ENCODE measurements at regions not wholly inside any gene's neighbourhood (a gene's known extent, or its start where the extent isn't known, plus 50 kb on each side); places are given as distances from the start of the nearest gene placed in this dataset.

DNA sequence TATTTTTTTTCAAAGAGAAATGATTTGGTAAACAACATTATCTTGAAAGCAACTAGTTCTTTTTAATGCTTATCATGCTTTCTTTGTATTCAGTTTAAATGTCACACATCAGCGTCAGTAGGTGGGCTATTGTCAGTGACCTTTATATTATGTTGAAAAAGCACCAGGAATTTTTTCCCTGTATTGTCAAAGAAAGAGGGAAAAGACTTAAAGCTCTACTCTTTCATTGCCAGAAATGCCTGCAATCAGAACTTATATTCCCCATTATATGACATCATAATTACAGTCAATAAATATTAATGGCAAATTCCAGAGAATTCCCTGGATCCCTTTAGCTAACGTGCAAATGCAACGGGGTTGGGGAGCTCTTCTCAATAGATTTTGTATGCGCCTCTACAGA lies 353.9 kb downstream of the CDH2 start:
- TF ChIP-seq JUND (IDR thresholded peaks at IDR 0.05; ENCODE audit: low read depth) = no peak
- in situ Hi-C loops (cut with HindIII; ENCODE audit: low pct_unique_long_range_greater_than_20kb, low sequenced_read_pairs) = no loop called here
- no peak for DNase-seq (ENCODE audit: low read depth in 1 of 2, low spot score in 1 of 2)

DNA sequence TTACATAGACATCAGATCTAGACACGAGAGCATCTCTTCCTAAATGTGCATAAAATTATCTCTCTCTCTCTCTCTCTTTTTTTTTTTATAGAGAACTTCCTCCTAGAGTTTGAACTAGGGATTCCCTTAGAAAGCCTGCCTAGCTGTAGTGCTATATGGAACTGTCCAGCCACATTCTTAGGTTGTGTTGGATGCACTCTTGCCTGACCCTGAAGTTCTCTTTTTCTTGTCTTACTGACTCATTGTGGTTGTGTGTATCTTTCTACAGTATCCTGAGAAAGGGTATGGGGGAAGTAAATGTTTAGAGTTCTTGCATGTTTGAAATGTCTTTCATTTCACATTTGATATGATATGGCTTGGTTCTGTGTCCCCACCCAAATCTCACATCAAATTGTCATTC lies 368.2 kb downstream of the CDH2 start:
- no peak for DNase-seq (ENCODE audit: low read depth in 1 of 2, low spot score in 1 of 2)

DNA sequence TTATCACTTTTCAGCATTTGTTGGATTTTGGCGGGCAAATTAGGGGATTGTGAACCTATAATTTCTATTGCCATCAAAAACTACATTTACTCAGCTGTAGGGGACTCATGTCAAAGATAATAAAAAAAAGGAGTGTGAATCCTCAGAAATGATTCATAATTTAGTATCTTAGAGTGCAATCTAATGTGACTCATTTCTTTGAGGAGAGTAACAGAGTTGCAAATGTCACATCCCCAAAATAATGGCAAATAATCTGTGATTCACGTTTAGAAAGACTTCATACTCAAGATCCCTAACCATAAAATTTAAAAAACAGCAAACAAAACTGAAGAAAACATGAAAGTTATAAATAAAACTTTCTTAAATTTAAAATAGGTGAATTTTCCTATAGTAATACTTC lies 373.0 kb downstream of the CDH2 start:
- no peak for DNase-seq (ENCODE audit: low read depth in 1 of 2, low spot score in 1 of 2)
- TF ChIP-seq JUND (IDR thresholded peaks at IDR 0.05; ENCODE audit: low read depth) = no peak
- in situ Hi-C loops (cut with HindIII; ENCODE audit: low pct_unique_long_range_greater_than_20kb, low sequenced_read_pairs) = no loop called here

More for the DNA sequence above, 368.2 kb downstream of the CDH2 start:
- TF ChIP-seq JUND (IDR thresholded peaks at IDR 0.05; ENCODE audit: low read depth) = no peak
- in situ Hi-C loops (cut with HindIII; ENCODE audit: low pct_unique_long_range_greater_than_20kb, low sequenced_read_pairs) = no loop called here

DNA sequence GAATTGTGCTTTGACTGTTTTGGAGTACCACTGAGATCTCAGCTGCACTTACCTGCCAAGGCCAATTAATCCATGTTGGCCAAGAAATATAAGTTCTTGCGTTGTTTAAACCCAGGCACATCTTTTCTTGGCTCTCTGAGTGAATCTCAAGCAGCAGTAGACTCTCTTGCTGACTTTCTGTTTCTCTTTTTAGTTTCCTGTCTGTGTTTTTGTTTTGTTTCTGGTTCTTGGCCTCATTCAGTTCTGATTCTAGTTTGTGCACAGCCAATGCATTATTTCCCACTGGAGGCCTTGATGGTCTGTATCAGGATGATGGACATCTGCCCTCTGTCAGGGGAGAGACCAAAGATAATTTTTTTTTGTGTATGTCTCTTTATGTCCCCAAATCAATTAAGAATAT lies 379.4 kb downstream of the CDH2 start:
- DNase-seq (ENCODE audit: low read depth in 1 of 2, low spot score in 1 of 2) = no peak
- in situ Hi-C loops (cut with HindIII; ENCODE audit: low pct_unique_long_range_greater_than_20kb, low sequenced_read_pairs) = no loop called here
- TF ChIP-seq JUND (IDR thresholded peaks at IDR 0.05; ENCODE audit: low read depth) = no peak

DNA sequence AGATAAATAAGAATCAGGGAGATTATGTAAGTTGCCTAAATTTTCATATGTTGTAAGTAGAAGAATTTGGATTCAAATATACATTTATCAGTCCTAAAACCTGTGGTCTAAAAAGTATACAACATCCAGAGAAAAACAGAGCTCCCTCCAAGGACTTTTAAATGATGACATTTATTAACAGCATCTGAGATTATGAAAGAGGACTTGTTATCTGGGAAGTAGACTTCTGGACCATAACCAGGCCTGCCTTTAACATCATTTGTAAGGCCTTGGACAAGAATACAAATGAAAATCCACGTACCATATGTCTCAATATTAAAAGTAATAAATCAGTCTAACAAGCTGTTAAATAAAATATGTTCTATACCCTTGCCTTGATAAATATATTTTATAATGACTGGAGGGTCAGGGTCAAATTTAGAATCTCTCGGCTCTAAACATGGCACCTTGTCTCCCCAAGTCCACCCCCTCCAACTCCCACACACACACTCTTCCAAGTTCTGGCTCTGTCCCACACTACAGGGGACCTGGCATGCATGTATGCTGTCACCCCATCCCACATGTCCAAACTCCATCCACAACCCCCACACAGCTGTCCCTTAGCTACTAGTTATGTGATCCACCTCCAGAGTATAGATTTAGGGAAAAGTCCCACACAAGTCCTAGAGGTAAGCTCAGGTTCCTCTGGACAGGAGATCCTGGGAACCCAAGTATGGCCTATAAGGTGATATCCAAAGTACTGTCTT lies 382.6 kb downstream of the CDH2 start:
- no peak for DNase-seq (ENCODE audit: low read depth in 1 of 2, low spot score in 1 of 2)
- in situ Hi-C loops (cut with HindIII; ENCODE audit: low pct_unique_long_range_greater_than_20kb, low sequenced_read_pairs) = no loop called here
- no peak for TF ChIP-seq JUND (IDR thresholded peaks at IDR 0.05; ENCODE audit: low read depth)

DNA sequence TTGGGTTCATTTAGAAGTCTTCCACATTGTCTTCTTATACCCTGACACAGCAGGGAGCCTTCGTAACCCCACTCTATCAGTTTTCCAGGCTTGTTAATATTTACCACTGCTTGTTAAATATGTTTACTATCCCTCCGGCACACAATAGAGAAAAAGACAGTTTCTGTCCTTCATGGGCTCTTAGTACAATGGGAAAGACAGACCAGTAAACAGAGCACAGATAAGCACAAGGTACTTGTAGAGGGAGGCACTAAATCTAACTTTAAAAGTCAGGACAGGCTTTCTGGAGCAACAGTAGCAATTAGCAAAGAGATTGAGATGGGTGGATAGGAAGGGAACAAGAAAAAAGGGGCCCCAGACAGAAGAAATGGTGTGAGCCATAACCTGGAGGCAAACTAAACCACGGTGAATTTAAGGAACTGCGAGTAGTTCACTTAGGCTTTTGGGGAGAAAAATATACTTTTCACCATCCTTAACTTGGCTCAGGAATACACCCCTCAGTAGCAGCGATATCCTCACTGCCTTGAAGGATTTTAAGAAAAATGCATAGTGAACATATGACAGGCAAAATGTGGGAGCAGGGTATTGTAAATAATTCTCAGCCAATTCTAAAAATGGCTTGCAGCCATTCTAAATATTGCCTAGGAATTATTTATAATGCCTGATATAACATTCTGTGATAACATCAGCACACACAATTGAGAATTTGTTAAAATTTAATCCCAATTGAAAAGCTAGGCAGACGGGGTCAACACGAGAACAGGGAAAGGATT lies 383.7 kb downstream of the CDH2 start:
- no peak for TF ChIP-seq JUND (IDR thresholded peaks at IDR 0.05; ENCODE audit: low read depth)
- no peak for DNase-seq (ENCODE audit: low read depth in 1 of 2, low spot score in 1 of 2)
- in situ Hi-C loops (cut with HindIII; ENCODE audit: low pct_unique_long_range_greater_than_20kb, low sequenced_read_pairs) = no loop called here

DNA sequence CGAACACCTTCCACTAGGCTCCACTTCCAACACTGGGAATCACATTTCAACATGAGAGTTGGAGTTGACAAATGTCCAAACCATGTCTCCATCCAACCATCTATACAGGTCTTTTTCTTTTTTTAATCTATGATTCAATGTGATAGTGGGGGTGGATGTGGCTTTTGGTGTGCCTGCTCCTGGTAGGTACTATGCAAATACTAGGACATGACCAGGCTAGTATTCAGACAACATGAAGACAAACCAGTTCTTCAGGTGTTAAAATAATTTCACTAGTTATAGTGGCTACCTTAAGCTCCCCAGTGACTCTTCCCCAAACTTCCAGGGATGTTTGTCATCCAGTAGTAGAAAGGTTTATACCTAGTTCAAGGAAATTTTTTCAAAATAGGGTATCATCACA lies 387.5 kb downstream of the CDH2 start:
- in situ Hi-C loops (cut with HindIII; ENCODE audit: low pct_unique_long_range_greater_than_20kb, low sequenced_read_pairs) = no loop called here
- peak in 1 of 2 experiments; percentile 51 for DNase-seq (ENCODE audit: low read depth in 1 of 2, low spot score in 1 of 2)
- TF ChIP-seq JUND (IDR thresholded peaks at IDR 0.05; ENCODE audit: low read depth) = no peak

DNA sequence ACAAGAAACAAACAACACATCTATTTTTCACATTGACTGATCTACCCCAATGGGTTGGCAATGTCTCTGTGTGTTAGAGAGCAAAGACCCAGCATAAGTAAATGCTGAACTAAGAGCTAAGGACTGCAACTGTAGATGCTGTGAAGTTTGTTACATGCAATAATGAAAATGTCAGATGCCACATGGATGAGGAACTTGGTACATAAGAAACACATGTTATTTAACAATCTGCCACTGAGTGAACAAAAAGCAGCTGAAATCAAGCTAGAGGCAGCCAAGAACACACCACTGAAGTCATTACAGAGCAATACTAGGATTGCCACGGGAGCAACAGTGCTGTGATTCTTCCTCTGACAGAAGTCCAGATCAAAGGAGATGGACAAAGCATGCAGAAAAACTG lies 389.4 kb downstream of the CDH2 start:
- no peak for DNase-seq (ENCODE audit: low read depth in 1 of 2, low spot score in 1 of 2)
- TF ChIP-seq JUND (IDR thresholded peaks at IDR 0.05; ENCODE audit: low read depth) = no peak
- in situ Hi-C loops (cut with HindIII; ENCODE audit: low pct_unique_long_range_greater_than_20kb, low sequenced_read_pairs) = no loop called here

DNA sequence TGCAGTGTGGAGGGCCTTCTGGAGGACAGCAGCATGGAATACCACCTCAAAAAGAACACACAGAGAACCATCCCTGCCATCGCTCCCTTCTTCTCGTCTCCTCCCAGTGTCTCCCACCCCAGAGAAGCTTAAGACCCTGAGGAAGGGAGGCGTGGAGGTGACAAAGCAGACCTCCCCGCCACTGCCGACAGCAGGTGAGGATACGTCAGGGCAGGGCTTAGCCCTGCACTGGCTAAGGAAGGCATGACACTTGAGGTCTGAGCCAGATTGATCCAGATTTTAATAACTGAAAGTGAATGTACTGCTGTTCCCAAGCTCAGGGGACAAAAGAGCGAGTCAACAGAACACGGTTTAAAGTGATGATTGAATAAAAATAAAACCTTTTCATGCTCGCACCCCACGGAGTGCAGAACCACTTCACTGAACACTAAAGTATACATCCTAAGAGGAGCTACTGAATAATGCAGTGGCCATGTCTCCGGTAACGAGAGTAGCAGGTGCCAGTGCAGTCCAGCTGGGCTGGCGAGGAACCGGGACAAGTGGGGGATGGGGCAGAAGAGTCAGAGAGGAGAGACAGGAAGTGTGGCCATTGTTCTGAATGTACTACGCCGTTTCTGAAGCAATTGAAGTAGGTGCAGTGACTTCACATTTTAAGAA lies 391.0 kb downstream of the CDH2 start:
- TF ChIP-seq JUND (IDR thresholded peaks at IDR 0.05; ENCODE audit: low read depth) = no peak
- in situ Hi-C loops (cut with HindIII; ENCODE audit: low pct_unique_long_range_greater_than_20kb, low sequenced_read_pairs) = no loop called here
- DNase-seq (ENCODE audit: low read depth in 1 of 2, low spot score in 1 of 2) = no peak

DNA sequence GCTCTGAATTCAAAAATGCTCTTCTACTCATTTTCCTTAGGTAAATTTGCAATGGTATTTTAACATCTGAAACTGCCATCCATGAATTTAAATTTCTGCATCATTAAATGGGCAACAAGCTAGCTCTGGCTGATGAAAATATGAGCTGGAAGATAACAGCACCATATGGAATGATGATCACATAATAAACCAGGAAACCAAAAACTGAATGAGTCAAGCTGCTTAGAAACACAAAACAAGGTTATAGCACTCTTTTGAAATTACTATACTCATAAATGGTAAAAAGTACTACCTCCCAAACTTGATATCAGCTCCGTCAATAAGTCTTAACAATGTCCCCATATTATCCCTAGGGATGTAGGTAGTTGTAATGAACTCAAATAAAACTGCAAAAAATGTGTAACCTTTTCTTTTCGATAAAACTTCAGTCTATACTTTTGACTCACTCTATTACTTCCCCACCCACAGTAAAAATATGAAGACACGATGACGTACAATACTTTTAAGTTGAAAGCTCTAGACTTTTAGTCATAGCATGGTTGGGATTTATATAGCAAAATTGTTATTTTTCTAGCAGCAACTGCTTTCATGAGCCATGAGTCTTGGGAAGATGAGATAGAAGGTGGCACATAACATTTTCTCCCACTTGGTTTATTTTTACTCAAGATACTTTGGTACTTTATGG lies 396.7 kb downstream of the CDH2 start:
- in situ Hi-C loops (cut with HindIII; ENCODE audit: low pct_unique_long_range_greater_than_20kb, low sequenced_read_pairs) = no loop called here
- TF ChIP-seq JUND (IDR thresholded peaks at IDR 0.05; ENCODE audit: low read depth) = no peak
- no peak for DNase-seq (ENCODE audit: low read depth in 1 of 2, low spot score in 1 of 2)

DNA sequence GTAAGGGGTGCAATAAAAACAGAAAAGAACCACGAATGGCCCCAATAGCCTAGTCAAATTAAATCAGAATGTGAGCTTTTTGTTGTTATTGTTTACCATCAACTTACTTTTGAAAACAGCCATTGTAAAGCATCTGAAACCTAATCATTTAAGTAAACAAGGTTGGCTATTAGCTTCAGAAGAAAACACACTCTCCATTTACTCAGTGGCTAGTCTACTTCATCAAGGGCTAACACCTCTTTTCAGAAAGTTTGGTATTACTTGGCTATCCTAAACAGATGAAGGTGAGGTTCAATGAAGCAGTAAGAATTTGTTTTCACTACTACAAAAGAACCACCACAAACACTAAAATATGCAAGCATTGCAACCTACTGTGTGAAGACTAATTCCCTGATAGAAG lies 398.0 kb downstream of the CDH2 start:
- no peak for DNase-seq (ENCODE audit: low read depth in 1 of 2, low spot score in 1 of 2)
- TF ChIP-seq JUND (IDR thresholded peaks at IDR 0.05; ENCODE audit: low read depth) = no peak
- in situ Hi-C loops (cut with HindIII; ENCODE audit: low pct_unique_long_range_greater_than_20kb, low sequenced_read_pairs) = no loop called here

DNA sequence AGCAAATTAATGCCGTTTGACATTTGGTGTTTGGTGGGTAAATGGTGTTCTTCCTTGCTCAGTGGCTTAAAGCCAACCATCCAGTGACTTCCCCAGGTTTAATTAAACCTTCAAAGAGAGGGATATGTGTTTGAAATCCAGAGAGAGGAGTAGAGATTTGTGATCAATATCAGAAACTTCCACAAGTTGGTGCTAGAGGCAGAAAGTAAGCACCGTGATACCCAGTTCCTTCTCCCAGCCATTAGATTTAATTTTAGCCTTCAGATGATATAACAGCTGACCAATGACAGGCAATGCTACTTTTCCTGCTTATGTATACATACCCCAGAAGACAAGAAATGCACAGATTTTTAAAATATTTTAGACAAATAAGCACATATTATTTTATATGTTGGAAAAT lies 398.5 kb downstream of the CDH2 start:
- no peak for DNase-seq (ENCODE audit: low read depth in 1 of 2, low spot score in 1 of 2)
- TF ChIP-seq JUND (IDR thresholded peaks at IDR 0.05; ENCODE audit: low read depth) = no peak
- in situ Hi-C loops (cut with HindIII; ENCODE audit: low pct_unique_long_range_greater_than_20kb, low sequenced_read_pairs) = no loop called here

Data from T47D (cell line).